ENCODE measurements at regions not wholly inside any gene's neighbourhood (a gene's known extent, or its start where the extent isn't known, plus 50 kb on each side); places are given as distances from the start of the nearest gene placed in this dataset.

GRCh38 chr3:110733045-110733444, 338.6 kb upstream of the NECTIN3 start:
- TF ChIP-seq CTCF (IDR thresholded peaks at IDR 0.05): no peak
- no peak for TF ChIP-seq POLR2A (IDR thresholded peaks at IDR 0.05)
- no peak for TF ChIP-seq POLR2AphosphoS5 (IDR thresholded peaks at IDR 0.05)

Measured in prostate gland (tissue), 2 donors.